ENCODE measurements at regions not wholly inside any gene's neighbourhood (a gene's known extent, or its start where the extent isn't known, plus 50 kb on each side); places are given as distances from the start of the nearest gene placed in this dataset.
"Not testable (repeated sequence)": the region's sequence is repeated elsewhere in the genome, so short reads cannot be mapped to it uniquely, and the experiment has no call there.

- no peak for DNase-seq
These were observed 50.6 kb upstream of the TMEM170B start for GRCh38 chr6:11486959-11487358.

- DNase-seq: no peak
These were observed 51.1 kb upstream of the TMEM170B start for GRCh38 chr6:11486486-11486885.

- no peak for DNase-seq
These were observed 51.5 kb upstream of the TMEM170B start for GRCh38 chr6:11486051-11486450.

- DNase-seq: no peak
These were observed 52.3 kb upstream of the TMEM170B start for GRCh38 chr6:11485271-11485670.

- no peak for DNase-seq
These were observed 53.1 kb upstream of the TMEM170B start for GRCh38 chr6:11484441-11484840.

- DNase-seq: no peak
These were observed 54.9 kb upstream of the TMEM170B start for GRCh38 chr6:11482616-11483015.

- DNase-seq: no peak
These were observed 57.0 kb upstream of the TMEM170B start for GRCh38 chr6:11480541-11480940.

GRCh38 chr6:11479296-11479695 is 58.3 kb upstream of the TMEM170B start:
- no peak for DNase-seq

GRCh38 chr6:11478586-11478985 is 59.0 kb upstream of the TMEM170B start:
- DNase-seq: no peak

GRCh38 chr6:11475016-11475415 is 62.5 kb upstream of the TMEM170B start:
- no peak for DNase-seq

GRCh38 chr6:11473008-11473740 is 64.4 kb upstream of the TMEM170B start:
- no peak for DNase-seq

- no peak for DNase-seq
These were observed 66.3 kb upstream of the TMEM170B start for GRCh38 chr6:11471261-11471660.

- no peak for DNase-seq
These were observed 67.9 kb upstream of the TMEM170B start for GRCh38 chr6:11469684-11470083.

GRCh38 chr6:11468271-11468670 is 69.3 kb upstream of the TMEM170B start:
- not testable (repeated sequence) for DNase-seq

GRCh38 chr6:11467364-11467763 is 70.2 kb upstream of the TMEM170B start:
- no peak for DNase-seq

- no peak for DNase-seq
These were observed 74.2 kb upstream of the TMEM170B start for GRCh38 chr6:11463398-11463780.

GRCh38 chr6:11462742-11463397 is 74.7 kb upstream of the TMEM170B start:
- no peak for DNase-seq

GRCh38 chr6:11460837-11461661 is 76.5 kb upstream of the TMEM170B start:
- DNase-seq: no peak

GRCh38 chr6:11460001-11460668 is 77.4 kb upstream of the TMEM170B start:
- DNase-seq: no peak

- no peak for DNase-seq
These were observed 78.4 kb upstream of the TMEM170B start for GRCh38 chr6:11459079-11459610.

GRCh38 chr6:11458509-11458908 is 79.0 kb upstream of the TMEM170B start:
- no peak for DNase-seq

- DNase-seq: not testable (repeated sequence)
These were observed 80.1 kb upstream of the TMEM170B start for GRCh38 chr6:11457422-11457821.

- not testable (repeated sequence) for DNase-seq
These were observed 85.4 kb upstream of the TMEM170B start for GRCh38 chr6:11452106-11452505.

All from activated CD4-positive, CD25-positive, alpha-beta regulatory T cell (primary cell).